HG02938 (cell line): ENCODE measurements at regions not wholly inside any gene's neighbourhood (a gene's known extent, or its start where the extent isn't known, plus 50 kb on each side); places are given as distances from the start of the nearest gene placed in this dataset.
"Not testable (repeated sequence)": the region's sequence is repeated elsewhere in the genome, so short reads cannot be mapped to it uniquely, and the experiment has no call there.

Experiments
- ATAC-seq: cut with Tn5 transposase; IDR thresholded peaks from one replicate; pipeline ENCODE4 v1.9.1; 2021; ENCODE audit warnings: mild to moderate bottlenecking, moderate library complexity; ENCODE audit not compliant: unreplicated experiment

DNA sequence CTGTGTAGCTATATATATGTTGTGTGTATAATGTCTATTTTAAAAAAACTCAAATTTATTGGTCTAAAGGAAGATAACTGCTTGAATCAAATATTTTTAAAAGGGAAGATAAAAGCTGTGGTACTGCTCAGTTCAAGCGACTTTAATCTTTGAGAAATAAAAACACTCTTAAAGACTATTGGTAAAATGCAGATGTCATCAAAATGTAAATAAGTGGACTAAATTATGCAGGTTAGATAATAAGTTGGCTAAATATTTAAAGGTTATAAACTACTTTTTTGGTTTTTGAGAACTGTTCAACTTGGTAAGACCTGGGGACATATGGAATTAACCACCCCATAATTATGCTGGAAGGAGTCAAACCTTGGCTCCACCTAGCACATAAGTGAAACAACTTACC, 144.7 kb upstream of the ITM2A start:
- ATAC-seq: no peak

DNA sequence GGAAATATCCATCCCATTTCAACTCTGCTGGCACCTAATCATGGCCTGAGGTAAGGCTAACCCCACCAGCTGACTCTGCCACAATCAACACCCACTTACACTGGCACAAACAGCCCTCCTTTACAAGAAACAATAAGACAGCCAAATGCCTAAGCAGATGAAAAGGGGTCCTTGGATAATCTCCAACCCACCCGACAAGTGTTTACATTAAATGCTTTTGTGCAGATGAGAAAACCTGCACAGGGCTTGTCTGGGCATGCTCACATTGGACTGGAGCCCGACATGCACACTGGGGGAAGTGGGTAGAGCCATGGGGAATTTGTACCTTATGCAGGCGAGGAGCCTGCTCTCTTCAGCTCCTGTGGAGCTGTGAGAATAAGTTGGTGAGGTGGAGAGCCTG, 138.9 kb upstream of the ITM2A start:
- ATAC-seq: no peak

DNA sequence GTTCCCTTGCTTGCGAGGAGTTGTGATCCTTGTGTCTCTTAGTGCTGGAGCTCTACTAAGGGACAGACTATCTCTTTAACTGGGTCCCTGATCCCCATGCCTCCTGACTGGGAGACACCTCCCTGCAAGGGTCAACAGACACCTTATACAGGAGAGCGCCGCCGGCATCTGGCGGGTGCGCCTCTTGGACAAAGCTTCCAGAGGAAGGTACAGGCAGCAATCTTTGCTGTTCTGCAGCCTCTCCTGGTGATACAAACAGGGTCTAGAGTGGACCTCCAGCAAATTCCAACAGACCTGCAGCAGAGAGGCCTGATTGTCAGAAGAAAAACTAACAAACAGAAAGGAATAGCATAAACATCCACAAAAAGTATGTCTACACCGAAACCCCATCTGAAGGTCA, 115.6 kb upstream of the ITM2A start:
- no peak for ATAC-seq

DNA sequence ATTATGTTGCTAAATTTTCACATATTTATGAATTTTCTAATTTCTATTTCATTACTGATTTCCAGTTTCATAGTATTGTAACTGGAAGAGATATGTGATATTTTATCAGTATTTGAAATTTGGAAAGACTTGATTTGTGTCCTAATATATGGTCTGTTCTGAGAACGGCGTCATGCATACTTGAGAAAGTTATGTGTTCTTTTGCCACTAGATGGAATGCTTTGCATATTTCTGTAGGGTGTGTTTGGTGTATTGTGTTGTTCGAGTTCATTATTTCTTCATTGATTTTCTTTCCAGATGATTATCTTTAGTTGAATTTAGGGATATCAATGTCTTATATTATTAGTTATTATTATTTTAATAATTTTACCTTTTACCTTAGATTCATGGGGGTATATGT, 110.6 kb upstream of the ITM2A start:
- no peak for ATAC-seq

DNA sequence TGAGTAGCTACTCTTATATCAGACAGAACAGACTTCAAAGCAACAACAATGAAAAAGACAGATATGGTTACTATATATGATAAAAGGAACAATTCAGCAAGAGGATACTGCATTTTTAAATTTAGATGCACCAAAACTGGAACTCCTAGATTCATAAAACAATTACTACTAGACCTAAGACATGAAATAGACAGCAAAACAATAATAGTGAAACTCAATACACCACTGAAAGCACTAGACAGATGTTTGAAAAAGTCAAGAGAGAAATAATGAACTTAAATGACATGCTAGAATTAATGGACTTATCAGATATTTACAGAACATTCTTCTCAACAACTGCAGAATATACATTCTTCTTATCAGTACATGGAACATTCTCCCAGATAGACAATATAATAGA, 99.5 kb upstream of the ITM2A start:
- ATAC-seq: peak; percentile 52

DNA sequence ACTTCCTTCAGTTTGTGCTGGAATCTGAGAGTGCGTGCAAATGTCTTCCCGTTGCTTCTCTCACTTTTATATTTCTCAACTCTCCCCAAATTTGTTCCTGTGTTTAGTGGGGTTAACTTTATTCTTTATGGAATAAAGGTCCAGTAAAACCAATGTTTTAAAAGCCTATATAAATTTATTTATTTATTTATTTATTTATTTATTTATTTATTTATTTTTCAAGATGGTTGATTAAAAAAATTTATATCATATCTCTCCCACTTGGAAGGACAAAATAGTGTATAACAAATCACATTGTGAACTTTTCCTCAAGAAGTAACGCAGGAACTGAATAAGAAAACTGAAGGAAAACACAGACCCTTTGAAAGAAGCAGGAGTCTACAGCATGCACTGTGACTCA, 95.3 kb upstream of the ITM2A start:
- ATAC-seq: no peak

DNA sequence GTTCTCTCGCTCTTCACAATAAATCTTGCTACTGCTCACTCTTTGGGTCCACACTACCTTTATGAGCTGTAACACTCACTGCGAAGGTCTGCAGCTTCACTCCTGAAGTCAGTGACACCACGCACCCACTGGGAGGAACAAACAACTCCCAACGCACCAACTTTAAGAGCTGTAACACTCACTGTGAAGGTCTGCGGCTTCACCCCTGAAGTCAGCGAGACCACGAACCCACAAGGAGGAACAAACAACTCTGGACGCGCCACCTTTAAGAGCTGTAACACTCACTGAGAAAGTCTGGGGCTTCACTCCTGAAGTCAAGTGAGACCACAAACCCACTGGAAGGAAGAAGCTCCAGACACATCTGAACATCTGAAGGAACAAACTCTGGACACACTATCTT, 89.5 kb upstream of the ITM2A start:
- not testable (repeated sequence) for ATAC-seq

DNA sequence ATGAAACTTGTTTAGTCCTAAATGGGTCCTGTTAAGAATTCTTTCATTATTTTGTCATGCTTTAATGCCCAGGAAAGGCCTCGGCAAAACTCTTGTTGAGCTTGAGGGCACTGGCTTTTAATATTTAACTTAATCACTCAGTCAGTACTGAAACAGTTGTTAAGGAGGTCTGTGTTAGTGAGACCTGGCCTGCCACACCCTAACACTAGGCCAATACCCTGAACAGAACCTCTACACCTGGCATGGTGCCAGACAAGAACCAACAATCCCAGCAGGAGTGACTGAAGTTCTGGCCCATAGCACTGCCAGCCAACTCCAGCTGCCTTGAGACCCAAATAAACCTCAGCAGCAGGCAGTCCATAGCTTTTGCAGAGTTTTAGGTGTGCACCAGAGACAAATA, 85.7 kb upstream of the ITM2A start:
- no peak for ATAC-seq

DNA sequence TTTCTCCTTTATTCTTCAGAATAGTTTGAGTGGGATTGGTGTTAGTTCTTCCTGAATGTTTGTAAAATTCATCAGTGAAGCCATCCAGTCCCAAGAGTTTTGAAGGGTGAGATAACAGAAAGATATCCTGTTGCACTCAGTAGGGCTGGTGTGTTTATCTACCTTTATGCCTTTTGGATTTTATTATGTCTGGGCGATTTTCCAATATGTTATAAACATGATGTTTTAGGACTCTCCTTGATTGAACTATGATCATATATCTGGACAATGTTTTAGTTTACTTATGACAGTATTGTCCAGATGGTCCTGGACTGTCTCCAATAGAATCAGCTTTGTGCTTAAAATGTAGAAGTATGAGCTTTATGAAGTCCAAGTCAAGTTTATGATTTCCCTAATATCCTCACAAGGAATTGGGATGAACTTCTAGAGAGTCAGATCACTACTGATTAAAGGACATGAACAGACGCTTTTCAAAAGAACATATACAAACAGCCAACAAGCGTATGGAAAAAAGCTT, 77.6 kb upstream of the ITM2A start:
- ATAC-seq: no peak

DNA sequence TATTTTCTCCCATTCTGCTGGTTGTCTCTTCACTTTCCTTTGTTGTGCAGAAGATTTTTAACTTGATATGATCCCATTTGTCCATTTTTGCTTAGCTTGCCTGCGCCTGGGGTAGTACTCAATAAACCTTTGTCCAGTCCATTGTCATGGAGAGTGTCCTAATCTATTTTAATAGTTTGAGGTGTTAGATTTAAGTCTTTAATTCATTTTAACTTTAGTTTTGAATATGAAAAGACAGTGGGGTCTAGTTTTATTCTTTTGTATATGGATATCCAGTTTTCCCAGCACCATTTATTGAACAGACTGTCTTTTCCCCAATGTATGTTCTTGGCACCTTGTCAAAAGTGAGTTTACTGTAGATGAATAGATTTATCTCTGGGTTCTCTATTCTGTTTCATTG, 76.0 kb upstream of the ITM2A start:
- ATAC-seq: no peak

DNA sequence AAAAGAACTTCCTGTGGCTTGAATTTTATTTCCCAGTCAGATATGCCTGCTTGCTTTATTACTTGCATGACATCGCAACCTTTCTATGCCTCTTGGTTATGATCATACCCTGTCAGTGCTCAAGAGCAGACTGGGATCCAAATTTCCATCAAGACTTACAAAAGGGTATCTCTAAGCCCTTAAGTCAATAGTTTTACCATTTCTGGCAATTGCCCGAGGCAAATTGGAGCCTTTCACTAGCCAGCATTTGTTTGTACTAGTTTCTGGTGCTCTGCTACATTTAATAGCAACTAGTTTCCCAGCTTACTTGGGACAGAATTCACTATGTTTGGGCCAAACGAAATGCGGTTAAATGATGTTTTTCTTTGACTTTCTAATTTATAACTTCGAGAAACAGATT, 73.2 kb upstream of the ITM2A start:
- ATAC-seq: no peak
